COLO829 (cell line): ENCODE measurements at regions not wholly inside any gene's neighbourhood (a gene's known extent, or its start where the extent isn't known, plus 50 kb on each side); places are given as distances from the start of the nearest gene placed in this dataset.
A peak's percentile ranks its signal among the peaks of the same experiment; 100 is the strongest.
"Not testable (repeated sequence)": the region's sequence is repeated elsewhere in the genome, so short reads cannot be mapped to it uniquely, and the experiment has no call there.

Experiments used
- DNase-seq: peaks from one replicate; pipeline ENCODE4 v3.0.0; 2012; ENCODE audit warnings: low spot score

GRCh38 chr1:100791586-100791985 is 72.0 kb downstream of the VCAM1 start:
- DNase-seq, result no peak

GRCh38 chr1:100793659-100794058 is 74.1 kb downstream of the VCAM1 start:
- no peak for DNase-seq

- no peak for DNase-seq
Observed at GRCh38 chr1:100794748-100795645, 75.5 kb downstream of the VCAM1 start.

GRCh38 chr1:100795646-100795985 is 76.1 kb downstream of the VCAM1 start:
- no peak for DNase-seq

GRCh38 chr1:100796046-100796445 is 76.5 kb downstream of the VCAM1 start:
- no peak for DNase-seq

- peak; percentile 9 for DNase-seq
Observed at GRCh38 chr1:100799548-100799947, 80.0 kb downstream of the VCAM1 start.

- no peak for DNase-seq
Observed at GRCh38 chr1:100799954-100800612, 80.5 kb downstream of the VCAM1 start.

GRCh38 chr1:100801256-100801655 is 81.7 kb downstream of the VCAM1 start:
- DNase-seq, result not testable (repeated sequence)

- DNase-seq, result not testable (repeated sequence)
Observed at GRCh38 chr1:100803280-100803679, 83.7 kb downstream of the VCAM1 start.

- DNase-seq, result no peak
Observed at GRCh38 chr1:100806601-100807000, 87.1 kb downstream of the VCAM1 start.

GRCh38 chr1:100810360-100810759 is 84.3 kb downstream of the EXTL2 start:
- DNase-seq, result no peak

- DNase-seq, result no peak
Observed at GRCh38 chr1:100811808-100812207, 82.8 kb downstream of the EXTL2 start.

- DNase-seq, result not testable (repeated sequence)
Observed at GRCh38 chr1:100814938-100815337, 79.7 kb downstream of the EXTL2 start.

- DNase-seq, result no peak
Observed at GRCh38 chr1:100816049-100816448, 78.6 kb downstream of the EXTL2 start.

GRCh38 chr1:100820195-100820594 is 74.4 kb downstream of the EXTL2 start:
- DNase-seq, result not testable (repeated sequence)

- not testable (repeated sequence) for DNase-seq
Observed at GRCh38 chr1:100821919-100822318, 72.7 kb downstream of the EXTL2 start.
